Mesenchymal stem cell (in vitro differentiated cells and primary cell): ENCODE measurements at regions not wholly inside any gene's neighbourhood (a gene's known extent, or its start where the extent isn't known, plus 50 kb on each side); places are given as distances from the start of the nearest gene placed in this dataset.
"Not testable (repeated sequence)": the region's sequence is repeated elsewhere in the genome, so short reads cannot be mapped to it uniquely, and the experiment has no call there.

Source experiments
- DNase-seq: peaks from one replicate; pipeline ENCODE4 v3.0.0-alpha.2; 2013
- H2AFZ ChIP-seq: one replicate; pipeline ENCODE4 v1.6.1; 2013; ENCODE audit warnings: low read depth, mild to moderate bottlenecking, control low read depth, inconsistent platforms, low read length, moderate library complexity
- H2AK5ac ChIP-seq: 2 replicates; pipeline ENCODE4 v1.6.1; 2013; ENCODE audit warnings: low read length, moderate library complexity, mild to moderate bottlenecking, inconsistent platforms; ENCODE audit not compliant: severe bottlenecking
- H2BK120ac ChIP-seq: one replicate; pipeline ENCODE4 v1.6.1; 2013; ENCODE audit warnings: low read depth, mild to moderate bottlenecking, inconsistent platforms, low read length, moderate library complexity
- H2BK12ac ChIP-seq, 2 experiments: one replicate each; pipeline ENCODE4 v1.6.1; 2013; ENCODE audit warnings: inconsistent platforms in 2 of 2, low read length in 2 of 2, mild to moderate bottlenecking in 2 of 2, moderate library complexity in 2 of 2, control low read depth in 1 of 2
- H2BK15ac ChIP-seq: one replicate; pipeline ENCODE4 v1.6.1; 2013; ENCODE audit warnings: mild to moderate bottlenecking, low read depth, inconsistent platforms; ENCODE audit not compliant: poor library complexity, severe bottlenecking
- H2BK5ac ChIP-seq: 2 replicates; pipeline ENCODE4 v1.6.1; 2013; ENCODE audit warnings: low read depth, mild to moderate bottlenecking, low read length, control low read depth, inconsistent platforms; ENCODE audit not compliant: poor library complexity, severe bottlenecking
- H3K14ac ChIP-seq, 2 experiments: one replicate each; pipeline ENCODE4 v1.6.1; 2013; ENCODE audit warnings: inconsistent platforms in 2 of 2, low read length in 2 of 2, control low read depth in 1 of 2, mild to moderate bottlenecking in 1 of 2, moderate library complexity in 1 of 2
- H3K18ac ChIP-seq, 2 experiments: one replicate each; pipeline ENCODE4 v1.6.1; 2013; ENCODE audit warnings: inconsistent platforms in 2 of 2, low read length in 2 of 2, control low read depth in 1 of 2, low read depth in 1 of 2, mild to moderate bottlenecking in 1 of 2
- H3K23ac ChIP-seq, 2 experiments: one replicate each; pipeline ENCODE4 v1.6.1; 2013; ENCODE audit warnings: inconsistent platforms in 2 of 2, low read length in 2 of 2, mild to moderate bottlenecking in 2 of 2, moderate library complexity in 2 of 2, control low read depth in 1 of 2
- H3K27ac ChIP-seq: 2 replicates; pipeline ENCODE4 v1.5.1; 2013; ENCODE audit warnings: mild to moderate bottlenecking, moderate library complexity, low read length, control low read depth, inconsistent platforms; ENCODE audit not compliant: poor library complexity, severe bottlenecking
- H3K27me3 ChIP-seq, 2 experiments: 2 replicates each; pipeline versions ENCODE4 v1.6.1 to v1.7.0; 2013; ENCODE audit warnings: low read length in 2 of 2, mild to moderate bottlenecking in 2 of 2, moderate library complexity in 2 of 2, control low read depth in 1 of 2, inconsistent platforms in 1 of 2; ENCODE audit not compliant: control insufficient read depth in 1 of 2, insufficient read depth in 1 of 2
- H3K36me3 ChIP-seq, 2 experiments: 2 replicates each; pipeline versions ENCODE4 v1.6.1 to v1.7.0; 2013; ENCODE audit warnings: low read length in 2 of 2, control low read depth in 1 of 2, inconsistent platforms in 1 of 2, low read depth in 1 of 2, mild to moderate bottlenecking in 1 of 2; ENCODE audit not compliant: insufficient read depth in 2 of 2, control insufficient read depth in 1 of 2
- H3K4ac ChIP-seq, 2 experiments: one replicate each; pipeline ENCODE4 v1.6.1; 2013; ENCODE audit warnings: inconsistent platforms in 2 of 2, low read length in 2 of 2, mild to moderate bottlenecking in 2 of 2, moderate library complexity in 2 of 2, control low read depth in 1 of 2, low read depth in 1 of 2
- H3K4me1 ChIP-seq: 2 replicates; pipeline ENCODE4 v1.6.1; 2013; ENCODE audit warnings: low read depth, low read length, control low read depth; ENCODE audit not compliant: control insufficient read depth, insufficient read depth
- H3K4me2 ChIP-seq: 2 replicates; pipeline ENCODE4 v1.6.1; 2013; ENCODE audit warnings: low read length, mild to moderate bottlenecking, inconsistent platforms; ENCODE audit not compliant: poor library complexity, severe bottlenecking
- H3K4me3 ChIP-seq, 2 experiments: 2 replicates each; pipeline versions ENCODE4 v1.5.1 to v1.7.0; 2013; ENCODE audit warnings: low read length in 2 of 2, mild to moderate bottlenecking in 2 of 2, control low read depth in 1 of 2, low read depth in 1 of 2; ENCODE audit not compliant: insufficient read depth in 1 of 2
- H3K79me1 ChIP-seq: replicated peaks from 2 replicates; pipeline ENCODE4 v1.6.1; 2013; ENCODE audit warnings: mild to moderate bottlenecking, control low read depth, low read length, inconsistent platforms; ENCODE audit not compliant: poor library complexity, severe bottlenecking
- H3K9ac ChIP-seq: 2 replicates; pipeline ENCODE4 v1.7.0; 2013; ENCODE audit warnings: mild to moderate bottlenecking, low read length, moderate library complexity
- H3K9me3 ChIP-seq: 2 replicates; pipeline ENCODE4 v1.7.0; 2013; ENCODE audit warnings: mild to moderate bottlenecking, low read length; ENCODE audit not compliant: control insufficient read depth
- H4K8ac ChIP-seq: one replicate; pipeline ENCODE4 v1.6.1; 2013; ENCODE audit warnings: inconsistent platforms, mild to moderate bottlenecking, low read length, moderate library complexity
- H4K91ac ChIP-seq: one replicate; pipeline ENCODE4 v1.6.1; 2013; ENCODE audit warnings: mild to moderate bottlenecking, low read length, inconsistent platforms
- WGBS: methylation state at CpG from one replicate; pipeline ENCODE4 v1.1.7; 2013; ENCODE audit warnings: mixed read lengths; 5-methylcytosine and 5-hydroxymethylcytosine counted together

GRCh38 chr9:24073007-24073592 is 247.1 kb upstream of the ELAVL2 start:
- DNase-seq: no peak
- Histone ChIP-seq H3K27ac (no peak overlapping the region), H3K9ac (no peak overlapping the region), H4K8ac (no peak overlapping the region), H3K23ac (no peak overlapping the region), H3K36me3 (no peaks in the 10 kb centered on the region), H2BK5ac (no peak overlapping the region), H3K9me3 (peaks cover 19% of the 10 kb centered on the region), H2BK12ac (no peak overlapping the region), H2AK5ac (no peak overlapping the region), H3K4me2 (no peak overlapping the region), H2BK120ac (no peak overlapping the region), H2BK15ac (no peak overlapping the region), H3K18ac (no peak overlapping the region), H3K4me1 (no peaks in the 10 kb centered on the region), H3K4me3 (no peak overlapping the region), H3K4ac (no peak overlapping the region), H3K14ac (no peak overlapping the region), H3K27me3 (no peaks in the 10 kb centered on the region), H2AFZ (no peak overlapping the region), H4K91ac (no peak overlapping the region), H3K79me1 (no peaks in the 10 kb centered on the region)
- WGBS: 85% methylated on average over 5 of the region's 5 CpGs

GRCh38 chr9:24071716-24072115 is 245.7 kb upstream of the ELAVL2 start:
- Histone ChIP-seq H3K18ac (no peak overlapping the region), H3K27ac (no peak overlapping the region), H3K23ac (no peak overlapping the region), H2BK15ac (no peak overlapping the region), H2BK12ac (no peak overlapping the region), H3K27me3 (no peaks in the 10 kb centered on the region), H3K4ac (no peak overlapping the region), H3K9me3 (peaks cover 19% of the 10 kb centered on the region), H4K8ac (no peak overlapping the region), H3K36me3 (no peaks in the 10 kb centered on the region), H3K4me3 (no peak overlapping the region), H4K91ac (no peak overlapping the region), H3K14ac (no peak overlapping the region), H2AK5ac (no peak overlapping the region), H2AFZ (no peak overlapping the region), H3K79me1 (no peaks in the 10 kb centered on the region), H2BK120ac (no peak overlapping the region), H3K9ac (no peak overlapping the region), H3K4me1 (no peaks in the 10 kb centered on the region), H3K4me2 (no peak overlapping the region), H2BK5ac (no peak overlapping the region)
- no peak for DNase-seq
- WGBS: 6% methylated on average over 2 of the region's 2 CpGs

GRCh38 chr9:24071091-24071490 is 245.1 kb upstream of the ELAVL2 start:
- Histone ChIP-seq H2BK5ac (no peak overlapping the region), H3K9me3 (peaks cover 13% of the 10 kb centered on the region), H3K79me1 (no peaks in the 10 kb centered on the region), H3K9ac (no peak overlapping the region), H3K23ac (no peak overlapping the region), H2AK5ac (no peak overlapping the region), H3K4me1 (no peaks in the 10 kb centered on the region), H2BK15ac (no peak overlapping the region), H4K8ac (no peak overlapping the region), H3K36me3 (no peaks in the 10 kb centered on the region), H3K27ac (no peak overlapping the region), H3K4me2 (no peak overlapping the region), H3K4me3 (no peak overlapping the region), H3K14ac (no peak overlapping the region), H3K4ac (no peak overlapping the region), H2BK12ac (no peak overlapping the region), H4K91ac (no peak overlapping the region), H3K18ac (no peak overlapping the region), H3K27me3 (no peaks in the 10 kb centered on the region), H2AFZ (no peak overlapping the region), H2BK120ac (no peak overlapping the region)
- no peak for DNase-seq
- 67% methylated on average over 2 of the region's 4 CpGs for WGBS

- not testable (repeated sequence) for H2BK15ac ChIP-seq, H3K4me2 ChIP-seq, H2BK5ac ChIP-seq, H3K9ac ChIP-seq, H3K36me3 ChIP-seq, H4K91ac ChIP-seq, DNase-seq, H3K18ac ChIP-seq, H3K14ac ChIP-seq, H3K27me3 ChIP-seq, H3K27ac ChIP-seq, H2BK120ac ChIP-seq, H3K4me3 ChIP-seq, H3K4me1 ChIP-seq, H4K8ac ChIP-seq, H3K79me1 ChIP-seq, H2BK12ac ChIP-seq, H2AK5ac ChIP-seq, H3K4ac ChIP-seq, H2AFZ ChIP-seq, H3K23ac ChIP-seq
- H3K9me3 ChIP-seq: peaks cover 12% of the 10 kb centered on the region
- 79% methylated on average over 2 of the region's 5 CpGs for WGBS
These were observed 241.1 kb upstream of the ELAVL2 start for GRCh38 chr9:24067107-24067506.
